Activated T-cell treated with anti-CD3 and anti-CD28 coated beads, Interleukin-2, amount 50 U/mL, for 72 hours (primary cell): ENCODE measurements at regions not wholly inside any gene's neighbourhood (a gene's known extent, or its start where the extent isn't known, plus 50 kb on each side); places are given as distances from the start of the nearest gene placed in this dataset.
"Not testable (repeated sequence)": the region's sequence is repeated elsewhere in the genome, so short reads cannot be mapped to it uniquely, and the experiment has no call there.

ENCODE experiments used
- ATAC-seq, 2 donors: fragments of 150-1000 bp; cut with Tn5 transposase; replicated peaks in 1 of 2; 2 replicates each; pipeline ENCODE4 v1.10.0; 2021; ENCODE audit warnings: moderate library complexity in 2 of 2, mild to moderate bottlenecking in 1 of 2
- DNase-seq, 2 donors: peaks; one replicate each; pipeline ENCODE4 v3.0.0; 2021 to 2022; ENCODE audit warnings: mixed read lengths in 1 of 2
- H3K27ac Mint-ChIP-seq: one replicate; pipeline ENCODE4 v1.8.0; 2022; ENCODE audit warnings: mild to moderate bottlenecking, moderate library complexity, mixed read lengths
- H3K27me3 Mint-ChIP-seq: one replicate; pipeline ENCODE4 v1.8.0; 2022; ENCODE audit warnings: low read depth, mixed read lengths
- H3K36me3 Mint-ChIP-seq, 2 donors: one replicate each; pipeline ENCODE4 v1.8.0; 2022; ENCODE audit warnings: mixed read lengths in 2 of 2, mild to moderate bottlenecking in 1 of 2; ENCODE audit not compliant: insufficient read depth in 2 of 2
- H3K4me1 Mint-ChIP-seq: one replicate; pipeline ENCODE4 v1.8.0; 2022; ENCODE audit warnings: low read depth, mixed read lengths
- H3K4me3 Mint-ChIP-seq, 2 donors: one replicate each; pipeline ENCODE4 v1.8.0; 2022; ENCODE audit warnings: mild to moderate bottlenecking in 2 of 2, mixed read lengths in 2 of 2, moderate library complexity in 2 of 2
- H3K9me3 Mint-ChIP-seq, 2 donors: one replicate each; pipeline ENCODE4 v1.8.0; 2022; ENCODE audit warnings: mixed read lengths in 2 of 2

- DNase-seq (no peak), ATAC-seq (peak in 1 of 2 donors; percentile 49)
- Mint-ChIP-seq H3K36me3 (no peaks in the 10 kb centered on the region), H3K4me3 (no peak overlapping the region), H3K4me1 (peaks cover 12% of the 10 kb centered on the region), H3K27ac (no peak overlapping the region), H3K27me3 (peaks cover 12% of the 10 kb centered on the region), H3K9me3 (no peaks in the 10 kb centered on the region)
These were observed 236.8 kb downstream of the LY86 start for GRCh38 chr6:6825193-6825784.

DNA sequence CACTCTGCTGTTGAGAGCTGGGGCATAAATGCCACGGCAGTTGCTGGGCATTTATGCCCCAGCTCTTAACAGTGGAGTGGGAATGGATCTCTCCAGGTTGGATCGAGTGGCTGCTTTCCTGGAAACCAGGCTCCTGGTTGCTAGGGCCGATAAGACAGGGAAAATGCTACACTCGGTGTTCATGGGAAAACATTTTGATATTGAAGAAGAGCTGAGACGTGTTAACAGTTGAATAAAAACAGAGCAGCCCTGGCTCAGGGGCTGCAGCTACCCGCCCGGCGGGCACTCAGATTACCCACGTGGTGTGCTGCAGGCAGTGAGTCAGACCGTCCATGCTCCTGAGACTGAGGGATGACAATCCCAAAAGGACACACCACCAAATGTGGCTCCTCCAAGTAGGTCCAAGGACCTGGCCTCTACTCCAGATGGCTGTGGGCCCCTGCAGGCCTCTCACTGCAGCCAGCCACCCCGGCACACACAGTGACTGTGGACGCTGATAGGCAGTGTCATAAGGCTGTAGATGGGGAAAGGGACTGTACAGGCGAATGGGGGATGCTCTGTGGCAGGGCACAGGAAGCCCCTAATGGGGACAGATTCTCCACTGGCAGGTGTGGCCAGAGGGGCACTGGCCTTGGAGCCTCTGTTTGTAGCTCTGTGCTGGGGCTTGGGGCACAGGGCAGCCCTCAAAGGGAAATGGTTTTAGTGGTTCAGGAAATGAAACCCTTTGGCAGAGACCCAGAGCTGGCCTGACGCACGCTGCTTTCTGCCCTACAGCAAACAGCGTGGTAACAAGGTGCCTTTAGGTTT, 237.8 kb downstream of the LY86 start:
- peaks cover 12% of the 10 kb centered on the region for H3K4me1 Mint-ChIP-seq
- H3K27ac Mint-ChIP-seq = no peak overlapping the region
- no peaks in the 10 kb centered on the region for H3K9me3 Mint-ChIP-seq
- H3K36me3 Mint-ChIP-seq = no peaks in the 10 kb centered on the region
- ATAC-seq = peak; percentile 90 to 91
- no peak overlapping the region for H3K4me3 Mint-ChIP-seq
- H3K27me3 Mint-ChIP-seq = peaks cover 6% of the 10 kb centered on the region
- DNase-seq = peak; percentile 28 to 42

DNA sequence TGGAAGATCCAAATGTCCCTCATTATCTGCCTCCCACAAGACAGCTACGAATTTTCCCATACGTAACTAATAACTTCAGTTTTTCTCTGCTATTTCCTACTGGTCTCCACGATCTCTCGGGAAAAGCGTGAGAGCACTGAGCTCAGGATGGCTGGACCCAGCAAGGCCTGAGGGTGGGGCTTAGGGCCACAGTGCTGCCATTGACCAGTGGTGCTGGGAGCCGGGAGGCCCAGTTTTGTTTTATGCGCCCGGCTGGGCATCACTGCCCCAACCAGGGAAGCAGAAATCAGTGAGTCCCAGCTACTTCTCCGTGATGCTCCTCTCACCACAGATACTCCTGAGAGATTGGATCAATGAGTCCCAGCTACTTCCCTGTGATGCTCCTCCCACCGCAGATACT, 238.4 kb downstream of the LY86 start:
- no peak for ATAC-seq

DNA sequence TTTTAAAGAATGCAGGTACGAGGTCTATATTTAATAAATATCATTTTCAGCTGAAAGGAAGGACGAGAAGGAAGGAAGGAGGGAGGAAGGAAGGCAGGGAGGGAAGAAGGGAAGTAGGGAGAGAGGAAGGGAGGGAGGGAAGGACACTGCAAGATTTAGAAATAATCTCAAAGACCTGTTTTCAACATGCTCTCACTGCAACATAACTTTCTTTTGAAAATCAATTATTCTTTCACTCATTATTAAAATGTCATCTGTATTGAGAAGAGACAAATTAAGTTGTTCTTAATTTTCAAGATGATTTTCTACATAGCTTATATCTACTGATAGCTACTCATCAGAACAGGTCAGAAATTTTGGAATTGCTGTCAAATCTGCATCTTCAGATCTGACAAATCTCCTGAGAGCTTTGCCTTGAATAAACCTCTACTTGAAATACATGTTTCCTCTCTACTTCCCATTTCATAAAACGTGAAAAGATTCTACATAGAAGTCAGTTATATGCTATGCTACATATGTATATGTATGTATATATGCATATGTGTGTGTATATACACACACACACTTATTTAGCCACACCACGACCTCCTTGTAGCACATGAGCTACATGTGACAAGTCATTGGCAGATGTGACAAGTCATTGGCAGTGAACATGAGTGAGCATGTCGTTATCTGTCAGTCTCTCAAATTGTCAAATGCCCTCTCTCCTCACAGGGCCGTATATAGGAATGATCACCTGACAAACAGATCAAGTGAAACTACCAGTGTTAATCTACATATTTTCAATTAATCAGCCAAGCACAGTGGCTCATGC, 241.6 kb downstream of the LY86 start:
- H3K27me3 Mint-ChIP-seq = peaks cover 19% of the 10 kb centered on the region
- no peak for DNase-seq
- H3K9me3 Mint-ChIP-seq = no peaks in the 10 kb centered on the region
- H3K27ac Mint-ChIP-seq = no peak overlapping the region
- H3K36me3 Mint-ChIP-seq = no peaks in the 10 kb centered on the region
- H3K4me3 Mint-ChIP-seq = no peak overlapping the region
- ATAC-seq = no peak
- H3K4me1 Mint-ChIP-seq = peaks cover 12% of the 10 kb centered on the region

More for the DNA sequence above, 238.4 kb downstream of the LY86 start:
- Mint-ChIP-seq H3K4me1 (peaks cover 12% of the 10 kb centered on the region), H3K36me3 (no peaks in the 10 kb centered on the region), H3K4me3 (no peak overlapping the region), H3K27ac (no peak overlapping the region), H3K27me3 (peaks cover 8% of the 10 kb centered on the region), H3K9me3 (no peaks in the 10 kb centered on the region)
- DNase-seq = no peak

- peaks cover 12% of the 10 kb centered on the region for H3K4me1 Mint-ChIP-seq
- not testable (repeated sequence) for DNase-seq, H3K4me3 Mint-ChIP-seq, ATAC-seq, H3K27ac Mint-ChIP-seq, H3K36me3 Mint-ChIP-seq, H3K9me3 Mint-ChIP-seq
- peaks cover 19% of the 10 kb centered on the region for H3K27me3 Mint-ChIP-seq
These were observed 242.2 kb downstream of the LY86 start for GRCh38 chr6:6830686-6831063.

GRCh38 chr6:6832439-6832838, 243.9 kb downstream of the LY86 start:
- H3K4me3 Mint-ChIP-seq = no peak overlapping the region
- no peaks in the 10 kb centered on the region for H3K9me3 Mint-ChIP-seq
- peaks cover 24% of the 10 kb centered on the region for H3K27me3 Mint-ChIP-seq

DNA sequence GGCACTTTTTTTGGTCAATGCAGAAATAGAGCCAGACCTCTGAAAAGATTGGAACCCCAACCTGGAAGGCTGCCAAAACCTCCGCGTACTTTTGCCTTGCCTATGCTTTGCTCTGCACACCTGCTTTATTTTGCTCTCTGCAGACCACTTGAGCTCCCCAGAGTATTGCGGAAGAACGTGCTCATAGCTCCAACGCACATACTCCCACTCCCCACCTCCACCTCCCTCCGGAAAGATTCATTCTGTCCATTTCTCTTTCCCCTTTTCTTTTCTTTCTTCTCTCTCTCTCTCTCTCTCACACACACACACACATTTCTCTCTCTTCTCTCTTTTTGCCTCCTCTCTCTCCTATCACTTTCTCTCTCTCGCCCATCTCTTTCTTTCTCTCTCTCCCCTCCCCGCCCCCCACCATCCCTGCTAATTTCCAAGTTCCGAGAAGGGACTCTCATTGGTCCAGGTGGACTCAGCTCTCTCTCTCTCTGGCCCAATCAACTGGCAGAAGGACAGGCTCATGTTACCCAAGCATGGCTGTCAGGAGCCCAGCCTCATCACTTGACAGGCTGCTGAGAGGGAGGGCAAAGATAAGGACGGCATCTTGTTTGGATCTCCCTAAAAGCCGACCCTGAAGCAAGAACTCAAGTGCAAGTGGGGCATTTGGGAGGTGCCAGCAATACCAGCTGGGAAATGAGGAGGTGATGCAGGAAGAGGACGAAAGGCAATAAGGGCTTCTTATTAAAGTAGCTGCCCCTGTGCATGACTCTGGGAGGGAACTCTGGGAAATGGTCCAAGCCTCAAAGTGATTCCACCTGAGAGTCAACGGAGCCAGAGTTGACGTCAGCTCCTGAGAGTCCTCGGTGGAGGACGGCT, 246.1 kb downstream of the LY86 start:
- no peak overlapping the region for H3K4me3 Mint-ChIP-seq
- no peak overlapping the region for H3K27ac Mint-ChIP-seq
- H3K36me3 Mint-ChIP-seq = no peaks in the 10 kb centered on the region
- ATAC-seq (no peak), DNase-seq (no peak)
- H3K9me3 Mint-ChIP-seq = no peaks in the 10 kb centered on the region
- no peaks in the 10 kb centered on the region for H3K4me1 Mint-ChIP-seq
- H3K27me3 Mint-ChIP-seq = peaks cover 26% of the 10 kb centered on the region

More at GRCh38 chr6:6832439-6832838, 243.9 kb downstream of the LY86 start:
- Mint-ChIP-seq H3K27ac (no peak overlapping the region), H3K36me3 (no peaks in the 10 kb centered on the region), H3K4me1 (no peaks in the 10 kb centered on the region)
- DNase-seq (no peak), ATAC-seq (no peak)

DNA sequence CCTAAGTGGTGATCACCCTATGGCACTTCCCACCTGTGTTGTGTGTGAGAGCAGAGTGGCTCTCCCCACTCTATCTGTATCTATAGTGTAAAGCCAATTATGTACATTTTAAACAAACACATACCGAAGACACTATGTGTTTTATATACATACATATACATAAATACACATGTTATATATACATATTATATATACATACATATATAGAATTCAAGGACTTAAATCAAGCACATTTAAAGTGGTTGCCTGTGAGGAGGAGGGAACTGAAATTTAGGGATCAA, 246.6 kb downstream of the LY86 start:
- DNase-seq = no peak
- no peak for ATAC-seq
- Mint-ChIP-seq H3K36me3 (no peaks in the 10 kb centered on the region), H3K9me3 (no peaks in the 10 kb centered on the region), H3K27me3 (peaks cover 32% of the 10 kb centered on the region), H3K4me1 (no peaks in the 10 kb centered on the region), H3K4me3 (no peak overlapping the region), H3K27ac (no peak overlapping the region)

DNA sequence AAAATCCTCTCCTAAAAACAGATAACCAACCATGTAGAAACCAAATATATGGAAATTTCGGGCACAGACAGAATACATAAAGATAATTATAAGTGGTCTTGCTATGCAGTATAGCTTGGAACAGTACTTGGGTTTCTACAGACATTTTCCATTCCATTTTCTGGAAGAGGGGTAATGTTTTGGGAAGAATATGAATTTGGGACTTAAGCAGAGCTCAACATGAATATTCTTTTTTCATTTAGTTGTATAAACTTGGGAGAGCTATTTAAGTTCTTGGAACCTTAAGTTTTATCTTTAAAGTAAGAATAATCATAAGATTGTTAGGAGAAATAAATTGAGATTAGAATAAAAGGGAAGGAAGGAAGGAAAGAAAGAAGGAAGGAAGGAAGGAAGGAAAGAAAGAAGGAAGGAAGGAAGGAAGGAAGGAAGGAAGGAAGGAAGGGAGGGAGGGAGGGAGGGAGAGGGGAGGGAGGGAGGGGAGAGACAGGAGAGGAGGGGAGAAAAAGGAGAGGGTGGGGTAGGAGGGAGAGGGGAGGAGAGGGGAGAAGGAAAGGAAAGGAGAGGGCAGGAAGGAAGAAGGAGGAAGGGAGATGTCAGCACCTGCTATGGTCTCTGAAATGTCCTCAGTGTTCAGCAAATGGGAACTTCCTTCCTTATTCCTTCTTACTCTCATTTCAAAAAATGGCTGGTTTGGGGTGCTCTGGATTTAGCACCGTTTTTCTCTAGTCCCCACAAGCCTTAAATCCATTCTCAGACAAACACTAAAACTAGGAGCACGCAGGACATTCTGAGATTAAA, 248.3 kb downstream of the LY86 start:
- H3K4me1 Mint-ChIP-seq = no peaks in the 10 kb centered on the region
- no peak for DNase-seq
- no peak for ATAC-seq
- H3K36me3 Mint-ChIP-seq = no peaks in the 10 kb centered on the region
- H3K9me3 Mint-ChIP-seq = no peaks in the 10 kb centered on the region
- H3K27me3 Mint-ChIP-seq = peaks cover 42% of the 10 kb centered on the region
- H3K27ac Mint-ChIP-seq = no peak overlapping the region
- H3K4me3 Mint-ChIP-seq = no peak overlapping the region

DNA sequence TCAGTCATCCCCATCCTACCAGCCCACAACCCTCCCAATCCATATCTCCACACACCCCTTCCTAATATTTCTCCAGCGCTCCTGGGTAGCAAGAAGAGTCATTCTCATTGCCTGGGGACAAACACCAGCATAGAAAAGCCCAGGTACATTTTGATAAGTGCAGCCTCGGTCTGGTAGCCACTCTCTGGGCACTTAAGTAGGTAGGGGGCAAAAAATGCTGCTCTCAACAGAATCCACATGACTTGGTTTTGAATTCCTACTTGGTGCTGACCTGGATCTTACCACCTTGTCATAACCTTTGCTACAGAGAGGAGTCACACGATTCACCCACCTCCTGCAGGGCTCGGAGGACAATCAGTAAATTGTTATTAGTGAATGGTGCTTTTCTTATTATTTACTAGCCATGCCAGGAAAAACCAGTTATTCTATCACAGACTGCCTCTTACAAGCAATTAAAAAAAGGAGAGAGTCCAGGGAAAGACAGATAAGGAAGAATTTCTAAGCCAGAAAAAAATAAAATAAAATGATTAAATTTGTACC, 249.1 kb downstream of the LY86 start:
- no peak overlapping the region for H3K27ac Mint-ChIP-seq
- DNase-seq (no peak), ATAC-seq (no peak)
- no peaks in the 10 kb centered on the region for H3K9me3 Mint-ChIP-seq
- no peaks in the 10 kb centered on the region for H3K4me1 Mint-ChIP-seq
- H3K4me3 Mint-ChIP-seq = no peak overlapping the region
- H3K27me3 Mint-ChIP-seq = peaks cover 44% of the 10 kb centered on the region
- no peaks in the 10 kb centered on the region for H3K36me3 Mint-ChIP-seq

DNA sequence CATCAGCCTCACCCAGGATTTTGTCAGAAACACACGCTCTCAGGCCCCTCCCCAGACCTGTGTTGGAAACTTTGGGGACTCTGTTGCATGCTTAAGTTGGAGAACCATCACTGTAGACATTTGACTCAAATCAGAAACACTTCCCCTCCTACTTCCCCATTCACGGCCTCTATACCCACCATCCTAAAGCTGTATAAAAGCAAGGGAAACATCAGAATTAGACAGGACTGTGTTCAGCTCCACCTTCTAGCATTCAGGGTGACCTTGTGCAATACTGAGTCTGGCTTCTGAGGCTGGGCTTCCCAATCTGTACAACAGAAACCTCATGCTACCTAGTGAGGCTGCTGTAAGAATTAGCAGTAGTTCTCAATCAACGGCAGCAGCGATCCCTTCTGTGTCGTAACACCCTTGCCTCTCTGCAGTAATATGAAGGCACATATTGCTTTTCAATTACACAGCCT, 252.3 kb downstream of the LY86 start:
- no peak overlapping the region for H3K4me3 Mint-ChIP-seq
- ATAC-seq (no peak), DNase-seq (no peak)
- peaks cover 42% of the 10 kb centered on the region for H3K27me3 Mint-ChIP-seq
- no peak overlapping the region for H3K27ac Mint-ChIP-seq
- H3K4me1 Mint-ChIP-seq = no peaks in the 10 kb centered on the region
- H3K36me3 Mint-ChIP-seq = peaks cover 4% of the 10 kb centered on the region in 2 donors
- peaks cover 3 to 5% of the 10 kb centered on the region in 2 donors for H3K9me3 Mint-ChIP-seq

DNA sequence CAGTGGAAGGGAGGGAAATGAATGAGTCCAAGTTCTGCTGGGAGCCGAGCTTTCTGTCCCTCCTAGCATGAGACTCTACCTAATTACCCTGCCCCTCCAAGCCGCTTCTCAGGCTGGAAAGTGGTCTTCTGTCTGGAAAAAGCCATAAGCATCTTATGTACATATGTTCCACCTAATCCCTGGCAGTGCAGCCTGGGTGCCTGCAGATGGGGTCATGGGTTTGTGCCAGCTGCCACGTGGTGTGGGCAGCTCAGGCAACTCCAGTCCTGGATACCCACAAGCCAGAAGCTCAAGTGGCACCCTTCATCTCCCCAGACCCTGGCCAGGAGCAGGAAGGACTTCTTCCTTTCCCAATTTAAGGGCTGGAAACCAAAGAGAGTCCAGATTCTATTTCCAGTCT, 253.1 kb downstream of the LY86 start:
- Mint-ChIP-seq H3K4me1 (no peaks in the 10 kb centered on the region), H3K4me3 (no peak overlapping the region), H3K27me3 (peaks cover 42% of the 10 kb centered on the region), H3K9me3 (peaks cover 3 to 9% of the 10 kb centered on the region in 2 donors), H3K36me3 (peaks cover 7 to 9% of the 10 kb centered on the region in 2 donors), H3K27ac (no peak overlapping the region)
- no peak for ATAC-seq
- DNase-seq = no peak
